K562 (cell line): ENCODE measurements at regions not wholly inside any gene's neighbourhood (a gene's known extent, or its start where the extent isn't known, plus 50 kb on each side); places are given as distances from the start of the nearest gene placed in this dataset.
A peak's percentile ranks its signal among the peaks of the same experiment; 100 is the strongest.

Source experiments
- ATAC-seq: fragments of 200-7000 bp; cut with Tn5 transposase; 3 replicates; pipeline ENCODE4 v1.9.1; 2020; ENCODE audit warnings: moderate library complexity
- BruUV-seq: library from RNA; stranded (reverse); fragments of 400-500 nt; replicated peaks from 2 replicates; lab custom pipeline; 2021; lab: Mats Ljungman, UMichigan
- CTCF ChIA-PET: fragments of 300-600 bp; formaldehyde crosslinking; extraction: SDS; loops from one replicate; lab custom pipeline; 2021; ENCODE audit warnings: low intra/inter-chr PET ratio; lab: Yijun Ruan, JAX
- POLR2A ChIA-PET: fragments of 300-600, 350-650 bp; sonication (Branson Sonifier 250); formaldehyde crosslinking; extraction: SDS; loops from one replicate; lab custom pipeline; 2021; ENCODE audit warnings: antibody characterized with exemption, inconsistent platforms; lab: Yijun Ruan, JAX
- DNase-seq, 4 experiments: peaks; one replicate each; pipeline versions ENCODE4 v3.0.0 to v3.0.0-alpha.2; 2011 to 2018; ENCODE audit warnings: low spot score in 3 of 4, mixed read lengths in 3 of 4; ENCODE audit errors: extremely low read depth in 1 of 4
- FAIRE-seq: peaks from 2 replicates; lab custom pipeline; 2011; peaks lifted over from hg19 to GRCh38; lab: Jason Lieb, UNC
- H2AFZ ChIP-seq: 2 replicates; pipeline ENCODE4 v1.6.0; 2011; ENCODE audit warnings: low read depth, low read length, control low read depth, inconsistent platforms
- H3K27ac ChIP-seq: fragments of 200-600 bp; 3 replicates; pipeline ENCODE4 v1.8.0; 2011; ENCODE audit warnings: low read depth, mild to moderate bottlenecking, control low read depth, inconsistent platforms, low read length, moderate library complexity, mixed read lengths; ENCODE audit errors: extremely low read depth
- H3K27me3 ChIP-seq, 2 experiments: fragments of 300-600 bp in 1 of 2; 2 replicates in 1 of 2; 3 replicates in 1 of 2; pipeline versions ENCODE4 v1.6.0 to v1.8.0; 2011; ENCODE audit warnings: inconsistent platforms in 2 of 2, low read length in 2 of 2, mild to moderate bottlenecking in 1 of 2, mixed read lengths in 1 of 2, moderate library complexity in 1 of 2; ENCODE audit not compliant: control insufficient read depth in 2 of 2, insufficient read depth in 2 of 2
- H3K36me3 ChIP-seq: fragments of 300-600 bp; 3 replicates; pipeline ENCODE4 v1.8.0; 2011; ENCODE audit warnings: mild to moderate bottlenecking, low read length, inconsistent platforms; ENCODE audit not compliant: control insufficient read depth, insufficient read depth
- H3K4me1 ChIP-seq, 2 experiments: fragments of 200-600 bp in 1 of 2; replicated peaks in 1 of 2; 2 replicates in 1 of 2; 3 replicates in 1 of 2; pipeline versions ENCODE4 v1.5.1 to v1.8.0; 2011; ENCODE audit warnings: inconsistent platforms in 2 of 2, low read length in 2 of 2, mild to moderate bottlenecking in 1 of 2, mixed read lengths in 1 of 2, moderate library complexity in 1 of 2; ENCODE audit not compliant: control insufficient read depth in 2 of 2, insufficient read depth in 2 of 2
- H3K4me2 ChIP-seq: 2 replicates; pipeline ENCODE4 v1.6.1; 2011; ENCODE audit warnings: low read length, control low read depth, inconsistent platforms, mixed read lengths; ENCODE audit not compliant: insufficient read depth
- H3K4me3 ChIP-seq: fragments of 200-600 bp; sonication (generic), shearing (Covaris generic); 2 replicates; pipeline ENCODE4 v1.5.1; 2016; ENCODE audit warnings: control low read depth, inconsistent platforms
- H3K79me2 ChIP-seq: fragments of 200-600 bp; 3 replicates; pipeline ENCODE4 v1.8.0; 2011; ENCODE audit warnings: low read length, inconsistent platforms; ENCODE audit not compliant: control insufficient read depth, insufficient read depth
- H3K9ac ChIP-seq, 2 experiments: 2 replicates each; pipeline versions ENCODE4 v1.6.0 to v1.6.1; 2011; ENCODE audit warnings: low read depth in 2 of 2, low read length in 2 of 2, control low read depth in 1 of 2, inconsistent platforms in 1 of 2, mild to moderate bottlenecking in 1 of 2, mixed read lengths in 1 of 2; ENCODE audit not compliant: insufficient read depth in 1 of 2
- H3K9me1 ChIP-seq: one replicate; pipeline ENCODE4 v1.6.0; 2011; ENCODE audit warnings: inconsistent platforms, mild to moderate bottlenecking, low read length, moderate library complexity; ENCODE audit not compliant: control insufficient read depth, insufficient read depth
- H3K9me3 ChIP-seq: replicated peaks from 2 replicates; pipeline ENCODE4 v1.5.1; 2011; ENCODE audit warnings: low read depth, low read length, inconsistent platforms; ENCODE audit not compliant: control insufficient read depth, insufficient read depth
- H4K20me1 ChIP-seq: replicated peaks from 2 replicates; pipeline ENCODE4 v1.6.1; 2011; ENCODE audit warnings: low read length, inconsistent platforms, mixed read lengths; ENCODE audit not compliant: control insufficient read depth, insufficient read depth
- CBX8 ChIP-seq: fragments of 200-600 bp; sonication (generic); IDR thresholded peaks from 2 replicates; pipeline ENCODE4 v1.6.1; 2012; ENCODE audit warnings: borderline replicate concordance, mixed run types, low read depth, mild to moderate bottlenecking, moderate library complexity, mixed read lengths, low read length, control low read depth, inconsistent platforms; ENCODE audit not compliant: poor library complexity, severe bottlenecking; ENCODE audit errors: extremely low read depth
- CCNT2 ChIP-seq: IDR thresholded peaks from 2 replicates; pipeline ENCODE4 v1.6.1; 2011; ENCODE audit warnings: borderline replicate concordance, low read depth, mild to moderate bottlenecking, moderate library complexity, mixed read lengths, low read length; ENCODE audit not compliant: insufficient read length; ENCODE audit errors: extremely low read depth
- DDX20 ChIP-seq: fragments of 450-650 bp; IDR thresholded peaks from 2 replicates; pipeline ENCODE4 v1.6.1; 2016; ENCODE audit warnings: missing genetic modification characterization, low read depth, mild to moderate bottlenecking, missing compliant biosample characterization, moderate library complexity
- DMBX1 ChIP-seq: fragments of 250-450 bp; sonication (Bioruptor Pico); IDR thresholded peaks from 2 replicates; pipeline ENCODE4 v1.8.0; 2022; ENCODE audit warnings: inconsistent platforms, mild to moderate bottlenecking, moderate library complexity, borderline replicate concordance
- ERF ChIP-seq: fragments of 450-650 bp; formaldehyde crosslinking; IDR thresholded peaks from 2 replicates; pipeline ENCODE4 v1.4.0; 2020; ENCODE audit warnings: mild to moderate bottlenecking, mixed read lengths
- GABPA ChIP-seq: fragments of 200-800 bp; sonication (Bioruptor generic); conservative IDR thresholded peaks from 2 replicates; pipeline ENCODE4 v1.6.1; 2016; ENCODE audit warnings: low read depth, missing genetic modification characterization, missing compliant biosample characterization
- GTF2A2 ChIP-seq: IDR thresholded peaks from 2 replicates; pipeline ENCODE4 v1.6.1; 2016; ENCODE audit warnings: mild to moderate bottlenecking, missing genetic modification characterization, missing compliant biosample characterization
- MGA ChIP-seq: fragments of 450-650 bp; IDR thresholded peaks from 2 replicates; pipeline ENCODE4 v1.6.1; 2016; ENCODE audit warnings: mild to moderate bottlenecking, moderate library complexity
- MXI1 ChIP-seq: IDR thresholded peaks from 2 replicates; pipeline ENCODE4 v1.6.1; 2011; ENCODE audit warnings: low read depth, mild to moderate bottlenecking, improper control_type of control experiment, low read length
- PYGO2 ChIP-seq: fragments of 450-650 bp; IDR thresholded peaks from 2 replicates; pipeline ENCODE4 v1.6.1; 2016; ENCODE audit warnings: mild to moderate bottlenecking, missing genetic modification characterization, moderate library complexity, missing compliant biosample characterization
- ZNF76 ChIP-seq: fragments of 250-450 bp; sonication (Bioruptor Pico); IDR thresholded peaks from 2 replicates; pipeline ENCODE4 v1.4.0; 2020; ENCODE audit warnings: mild to moderate bottlenecking, moderate library complexity, borderline replicate concordance
- ZNF778 ChIP-seq: fragments of 450-650 bp; formaldehyde crosslinking; IDR thresholded peaks from 2 replicates; pipeline ENCODE4 v1.4.0; 2020; ENCODE audit warnings: mild to moderate bottlenecking, moderate library complexity
- WGBS: fragments of 100-300 bp; shearing (Covaris generic); methylation state at CpG from one replicate; pipeline ENCODE4 v1.1.6; 2016; ENCODE audit warnings: low coverage, mixed read lengths; ENCODE audit not compliant: insufficient coverage; ENCODE audit errors: missing lambda C conversion rate; 5-methylcytosine and 5-hydroxymethylcytosine counted together
- in situ Hi-C: fragments of 300-500 bp; cut with MboI; formaldehyde crosslinking; loops from 4 replicates; pipeline ENCODE4 v1.15.0; 2018; ENCODE audit warnings: inconsistent platforms, mixed read lengths
- intact Hi-C: fragments of 100-400 bp; cut with micrococcal nuclease; formaldehyde crosslinking; loops from 2 replicates; pipeline ENCODE4 v1.14.2; 2022

- ATAC-seq, result peak; percentile 25; the same call in 1 of the 3 replicates
- CTCF ChIA-PET, result no interaction called here
- Histone ChIP-seq H3K9ac (no peak overlapping the region; a peak in 1 of 4 replicates), H3K4me3 (no peak overlapping the region), H3K9me3 (no peaks in the 10 kb centered on the region), H2AFZ (no peak overlapping the region; the same call in 1 of the 2 replicates), H3K9me1 (no peaks in the 10 kb centered on the region), H3K4me1 (no peaks in the 10 kb centered on the region), H3K27ac (no peak overlapping the region), H3K79me2 (no peaks in the 10 kb centered on the region), H3K27me3 (no peaks in the 10 kb centered on the region), H3K36me3 (no peaks in the 10 kb centered on the region), H3K4me2 (no peak overlapping the region), H4K20me1 (no peaks in the 10 kb centered on the region)
- in situ Hi-C loops (no loop called here), intact Hi-C loops (no loop called here)
- WGBS, result 9% methylated on average over 5 of the region's 9 CpGs
- FAIRE-seq, result no peak
- no TSS peak for BruUV-seq
- POLR2A ChIA-PET, result interaction anchor here (0.7 kb wide), 1 partner anchor 42 kb away, joined by 3 read pairs; no protein-coding TSS in a partner anchor
- no peak for DNase-seq
- no peak for TF ChIP-seq CCNT2
- TF ChIP-seq PYGO2, result no peak
- TF ChIP-seq DMBX1, result no peak
- no peak for TF ChIP-seq MGA
- TF ChIP-seq CBX8, result no peak
- no peak for TF ChIP-seq GABPA (tag)
- no peak for TF ChIP-seq DDX20 (tag)
- no peak for TF ChIP-seq MXI1
- no peak for TF ChIP-seq ZNF778 (CRISPR knock-in tag)
- TF ChIP-seq GTF2A2 (tag), result no peak
- no peak for TF ChIP-seq ZNF76 (CRISPR knock-in tag)
- no peak for TF ChIP-seq ERF
Observed at GRCh38 chr2:230593765-230594164, 118.9 kb upstream of the CAB39 start.
